ENCODE measurements at regions not wholly inside any gene's neighbourhood (a gene's known extent, or its start where the extent isn't known, plus 50 kb on each side); places are given as distances from the start of the nearest gene placed in this dataset.

- H2AFZ ChIP-seq (ENCODE audit: low read length): no peak overlapping the region
- no peaks in the 10 kb centered on the region for H3K79me2 ChIP-seq (ENCODE audit: insufficient read depth, low read depth, low read length)
- no peaks in the 10 kb centered on the region for H3K9me2 ChIP-seq (ENCODE audit: insufficient read depth, low read length)
- no peaks in the 10 kb centered on the region for H3K4me1 ChIP-seq (ENCODE audit: insufficient read depth, low read length, poor library complexity, severe bottlenecking)
- H3K27ac ChIP-seq (ENCODE audit: low read depth, low read length, poor library complexity, severe bottlenecking): no peak overlapping the region
- intact Hi-C loops (cut with micrococcal nuclease; ENCODE audit: unreplicated experiment): no loop called here
- ChIA-PET POLR2A (no interaction called here), CTCF (ENCODE audit: unreplicated experiment) (interaction anchor here (0.6 kb wide), 1 partner anchor 29 kb away, joined by 4 read pairs; no protein-coding TSS in a partner anchor)
- no peak for TF ChIP-seq EZH2phosphoT487 (IDR thresholded peaks at IDR 0.05; ENCODE audit: borderline replicate concordance, low read depth, low read length)
- TF ChIP-seq, protein P1, sequence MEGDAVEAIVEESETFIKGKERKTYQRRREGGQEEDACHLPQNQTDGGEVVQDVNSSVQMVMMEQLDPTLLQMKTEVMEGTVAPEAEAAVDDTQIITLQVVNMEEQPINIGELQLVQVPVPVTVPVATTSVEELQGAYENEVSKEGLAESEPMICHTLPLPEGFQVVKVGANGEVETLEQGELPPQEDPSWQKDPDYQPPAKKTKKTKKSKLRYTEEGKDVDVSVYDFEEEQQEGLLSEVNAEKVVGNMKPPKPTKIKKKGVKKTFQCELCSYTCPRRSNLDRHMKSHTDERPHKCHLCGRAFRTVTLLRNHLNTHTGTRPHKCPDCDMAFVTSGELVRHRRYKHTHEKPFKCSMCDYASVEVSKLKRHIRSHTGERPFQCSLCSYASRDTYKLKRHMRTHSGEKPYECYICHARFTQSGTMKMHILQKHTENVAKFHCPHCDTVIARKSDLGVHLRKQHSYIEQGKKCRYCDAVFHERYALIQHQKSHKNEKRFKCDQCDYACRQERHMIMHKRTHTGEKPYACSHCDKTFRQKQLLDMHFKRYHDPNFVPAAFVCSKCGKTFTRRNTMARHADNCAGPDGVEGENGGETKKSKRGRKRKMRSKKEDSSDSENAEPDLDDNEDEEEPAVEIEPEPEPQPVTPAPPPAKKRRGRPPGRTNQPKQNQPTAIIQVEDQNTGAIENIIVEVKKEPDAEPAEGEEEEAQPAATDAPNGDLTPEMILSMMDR (conservative IDR thresholded peaks at IDR 0.05; ENCODE audit: low read length): no peak
- H3K4me2 ChIP-seq (ENCODE audit: low read length): no peak overlapping the region
- no peak overlapping the region for H3K4me3 ChIP-seq (ENCODE audit: low read depth, low read length, poor library complexity, severe bottlenecking)
- H3K36me3 ChIP-seq (ENCODE audit: insufficient read depth, low read length): no peaks in the 10 kb centered on the region
- BruUV-seq (replicated peaks): no TSS peak
- no peaks in the 10 kb centered on the region for H4K20me1 ChIP-seq (ENCODE audit: insufficient read depth, low read length)
- DNase-seq (ENCODE audit: low spot score): no peak
- no peaks in the 10 kb centered on the region for H3K9me3 ChIP-seq (ENCODE audit: low read length)
Measured at GRCh38 chr18:51391215-51391614, 193.7 kb upstream of the MEX3C start.

GRCh38 chr18:51391731-51392130 is 194.2 kb upstream of the MEX3C start:
- Histone ChIP-seq H3K4me2 (ENCODE audit: low read length) (no peak overlapping the region), H3K27ac (ENCODE audit: low read depth, low read length, poor library complexity, severe bottlenecking) (no peak overlapping the region), H3K4me1 (ENCODE audit: insufficient read depth, low read length, poor library complexity, severe bottlenecking) (no peaks in the 10 kb centered on the region), H3K9me3 (ENCODE audit: low read length) (no peaks in the 10 kb centered on the region), H3K79me2 (ENCODE audit: insufficient read depth, low read depth, low read length) (no peaks in the 10 kb centered on the region), H2AFZ (ENCODE audit: low read length) (no peak overlapping the region), H3K36me3 (ENCODE audit: insufficient read depth, low read length) (no peaks in the 10 kb centered on the region), H3K4me3 (ENCODE audit: low read depth, low read length, poor library complexity, severe bottlenecking) (no peak overlapping the region), H4K20me1 (ENCODE audit: insufficient read depth, low read length) (no peaks in the 10 kb centered on the region), H3K9me2 (ENCODE audit: insufficient read depth, low read length) (no peaks in the 10 kb centered on the region)
- intact Hi-C loops (cut with micrococcal nuclease; ENCODE audit: unreplicated experiment): no loop called here
- ChIA-PET POLR2A (no interaction called here), CTCF (ENCODE audit: unreplicated experiment) (no interaction called here)
- BruUV-seq (replicated peaks): no TSS peak
- DNase-seq (ENCODE audit: low spot score): no peak
- TF ChIP-seq, protein P1 (conservative IDR thresholded peaks at IDR 0.05; ENCODE audit: low read length): no peak
- TF ChIP-seq EZH2phosphoT487 (IDR thresholded peaks at IDR 0.05; ENCODE audit: borderline replicate concordance, low read depth, low read length): no peak

- Histone ChIP-seq H3K4me3 (ENCODE audit: low read depth, low read length, poor library complexity, severe bottlenecking) (no peak overlapping the region), H3K9me2 (ENCODE audit: insufficient read depth, low read length) (no peaks in the 10 kb centered on the region), H3K79me2 (ENCODE audit: insufficient read depth, low read depth, low read length) (no peaks in the 10 kb centered on the region), H3K27ac (ENCODE audit: low read depth, low read length, poor library complexity, severe bottlenecking) (no peak overlapping the region), H3K4me1 (ENCODE audit: insufficient read depth, low read length, poor library complexity, severe bottlenecking) (no peaks in the 10 kb centered on the region), H4K20me1 (ENCODE audit: insufficient read depth, low read length) (no peaks in the 10 kb centered on the region), H3K36me3 (ENCODE audit: insufficient read depth, low read length) (no peaks in the 10 kb centered on the region), H3K4me2 (ENCODE audit: low read length) (no peak overlapping the region), H3K9me3 (ENCODE audit: low read length) (no peaks in the 10 kb centered on the region), H2AFZ (ENCODE audit: low read length) (no peak overlapping the region)
- intact Hi-C loops (cut with micrococcal nuclease; ENCODE audit: unreplicated experiment): no loop called here
- POLR2A ChIA-PET: no interaction called here
- no peak for TF ChIP-seq EZH2phosphoT487 (IDR thresholded peaks at IDR 0.05; ENCODE audit: borderline replicate concordance, low read depth, low read length)
- TF ChIP-seq, protein P1 (conservative IDR thresholded peaks at IDR 0.05; ENCODE audit: low read length): no peak
- BruUV-seq (replicated peaks): no TSS peak
- CTCF ChIA-PET (ENCODE audit: unreplicated experiment): no interaction called here
- no peak for DNase-seq (ENCODE audit: low spot score)
Measured at GRCh38 chr18:51397347-51397962, 200.0 kb upstream of the MEX3C start.

All from OCI-LY7 (cell line).